Kidney capillary endothelial cell (primary cell): ENCODE measurements at regions not wholly inside any gene's neighbourhood (a gene's known extent, or its start where the extent isn't known, plus 50 kb on each side); places are given as distances from the start of the nearest gene placed in this dataset.
"Not testable (repeated sequence)": the region's sequence is repeated elsewhere in the genome, so short reads cannot be mapped to it uniquely, and the experiment has no call there.

Source experiments
- DNase-seq: peaks from one replicate; pipeline ENCODE4 v3.0.0-alpha.2; 2018; ENCODE audit warnings: low spot score

DNA sequence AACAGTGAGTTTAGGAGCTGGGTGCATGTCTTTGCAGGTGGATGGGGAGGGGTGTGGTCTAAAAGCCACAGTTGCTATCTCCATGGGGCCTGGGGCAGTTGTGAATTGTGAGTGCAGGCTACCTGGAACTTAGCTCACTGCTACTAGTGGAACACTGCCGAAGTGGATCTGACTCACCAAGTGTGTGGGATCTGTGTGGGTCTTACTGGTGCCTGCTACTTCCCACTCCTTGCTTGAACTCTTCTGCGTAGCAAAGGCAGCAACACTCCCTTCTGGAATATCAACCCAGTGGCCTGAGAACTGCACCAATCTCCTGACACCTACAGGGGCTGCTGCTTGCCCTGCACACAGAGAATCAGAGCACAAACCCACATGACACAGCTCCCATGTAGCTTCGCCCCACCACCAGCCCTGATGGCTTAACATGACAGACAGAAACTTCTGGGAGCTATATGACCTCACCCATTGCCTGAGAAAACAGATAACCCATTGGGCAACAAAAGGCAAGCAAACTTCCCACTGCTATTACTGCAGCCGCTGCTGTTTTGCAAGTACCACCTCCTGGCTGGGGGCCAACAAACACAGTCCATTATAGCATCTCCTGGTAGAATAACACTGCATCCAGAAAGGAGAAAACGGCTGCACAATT lies 455.1 kb upstream of the DDX18 start:
- no peak for DNase-seq

DNA sequence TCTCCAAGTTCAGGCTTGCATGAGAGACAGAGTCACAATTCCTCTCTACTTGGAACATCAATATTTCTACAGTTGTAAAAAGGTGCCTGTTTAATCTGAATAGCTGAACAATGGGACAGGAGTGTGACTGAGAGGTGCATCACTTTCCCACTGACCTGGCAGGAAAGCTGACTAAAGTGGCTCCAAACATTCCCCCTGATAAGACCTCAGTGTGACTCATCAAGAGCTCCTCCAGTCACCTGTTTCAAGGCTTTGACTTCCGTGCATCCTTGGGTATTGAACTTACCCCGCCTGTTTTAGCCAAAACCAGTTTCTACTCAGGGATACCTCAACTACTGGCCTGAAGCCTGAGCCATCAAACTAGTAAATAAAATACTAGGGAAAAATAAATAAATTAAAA lies 453.9 kb upstream of the DDX18 start:
- DNase-seq = no peak

DNA sequence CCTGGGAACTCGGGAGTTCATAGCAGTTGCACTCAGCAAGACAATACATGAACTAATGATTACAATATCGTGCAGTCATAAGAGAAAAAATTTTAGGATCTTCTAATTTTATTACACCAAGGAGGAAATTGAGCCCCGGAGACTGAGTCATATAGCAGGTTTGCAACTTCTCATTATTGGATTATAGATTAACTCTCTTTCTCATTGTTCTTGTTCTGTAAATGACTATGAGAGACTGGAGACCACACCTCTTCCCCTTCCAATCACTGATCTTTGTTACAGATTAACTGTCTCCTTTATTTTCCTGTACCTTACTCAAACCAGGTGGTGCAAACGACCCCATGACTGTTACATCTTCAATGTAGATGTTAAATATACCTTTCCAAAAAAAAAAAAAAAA lies 435.8 kb upstream of the DDX18 start:
- DNase-seq = no peak

DNA sequence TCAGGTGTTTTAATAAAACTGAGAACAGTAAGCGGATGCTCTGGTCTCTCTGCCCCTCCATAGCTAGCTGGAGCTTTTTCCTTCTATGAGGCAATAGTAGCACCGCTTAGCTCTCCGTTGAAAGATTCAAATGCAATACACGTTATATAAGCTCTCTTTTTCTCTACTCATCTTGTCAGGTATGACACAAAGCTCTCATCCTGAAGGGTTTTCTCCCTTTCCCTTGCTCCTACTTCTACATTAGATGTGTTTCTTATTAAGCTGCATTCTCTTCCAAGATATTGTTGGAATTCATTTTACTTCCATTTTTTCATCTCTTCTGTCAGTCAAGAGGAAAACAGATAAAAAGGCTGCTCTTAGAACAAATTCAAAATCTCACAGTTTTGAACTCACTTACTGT lies 434.6 kb upstream of the DDX18 start:
- no peak for DNase-seq

DNA sequence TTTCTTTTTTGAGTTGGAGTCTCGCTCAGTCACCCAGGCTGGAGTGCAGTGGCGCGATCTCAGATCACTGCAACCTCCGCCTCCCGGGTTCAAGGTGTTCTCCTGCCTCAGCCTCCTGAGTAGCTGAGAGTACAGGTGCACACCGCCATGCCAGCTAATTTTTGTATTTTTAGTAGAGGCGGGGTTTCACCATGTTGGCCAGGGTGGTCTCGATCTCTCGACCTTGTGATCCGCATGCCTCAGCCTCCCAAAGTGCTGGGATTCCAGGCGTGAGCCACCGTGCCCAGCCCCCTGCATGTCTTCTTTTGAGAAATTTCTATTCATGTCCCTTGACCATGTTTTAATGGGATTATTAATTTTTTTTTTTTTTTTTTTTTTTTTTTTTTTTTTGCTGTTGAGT lies 430.5 kb upstream of the DDX18 start:
- DNase-seq = not testable (repeated sequence)

DNA sequence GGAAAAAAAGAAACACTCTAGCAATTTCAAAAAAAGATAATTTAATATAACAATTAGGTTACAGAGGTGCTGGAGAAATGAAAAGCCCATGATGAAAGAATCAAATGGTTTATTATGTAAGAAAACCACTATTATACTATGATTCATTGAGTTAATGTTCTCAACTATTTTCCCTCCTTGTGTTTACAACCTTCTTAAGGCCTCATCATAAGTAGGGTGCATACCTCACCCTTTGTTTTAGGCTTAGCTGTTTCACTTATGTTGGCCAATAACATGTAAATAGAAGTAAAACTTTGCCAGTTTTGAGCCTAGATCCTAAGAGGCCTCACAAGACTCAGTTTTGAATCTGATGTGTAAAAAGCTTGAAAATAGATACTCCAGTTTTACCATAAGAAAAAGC lies 418.3 kb upstream of the DDX18 start:
- DNase-seq = no peak

DNA sequence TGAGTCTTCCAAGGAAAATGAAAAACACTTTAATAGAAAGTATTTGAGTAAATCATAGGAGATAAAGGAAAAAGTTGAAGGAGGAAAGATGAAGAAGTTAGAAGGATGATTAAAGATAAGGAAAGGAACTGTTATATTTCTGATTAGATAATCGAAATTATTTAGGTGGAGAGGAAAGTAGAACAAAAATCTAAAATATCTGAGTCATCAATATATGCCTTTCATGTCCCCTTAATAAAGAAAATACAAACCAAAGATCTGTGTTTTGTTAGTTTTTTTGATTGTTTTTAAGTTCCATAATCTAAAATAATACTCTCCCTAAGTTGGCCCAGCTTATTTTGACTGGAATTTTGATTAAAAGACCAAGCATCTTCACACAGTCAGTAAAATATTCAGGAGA lies 412.9 kb upstream of the DDX18 start:
- no peak for DNase-seq

DNA sequence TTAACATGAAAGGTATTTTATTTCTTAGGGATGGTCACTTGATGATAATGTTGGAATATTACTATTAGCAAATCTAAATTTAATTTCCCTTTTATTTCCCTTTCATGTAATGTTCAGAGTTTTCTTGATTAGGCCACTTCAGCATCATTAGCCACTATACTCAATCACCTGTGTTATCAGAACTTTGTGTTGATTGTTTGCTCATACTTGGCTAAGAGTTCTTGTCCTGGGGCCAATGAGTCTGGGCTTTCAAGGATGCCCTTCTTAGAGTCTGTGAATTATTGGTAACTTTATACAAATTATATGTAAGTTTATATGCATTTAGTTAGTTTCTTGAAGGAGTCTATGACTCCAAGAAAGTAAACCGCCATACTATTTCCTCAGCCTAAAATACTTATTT lies 408.0 kb upstream of the DDX18 start:
- no peak for DNase-seq

DNA sequence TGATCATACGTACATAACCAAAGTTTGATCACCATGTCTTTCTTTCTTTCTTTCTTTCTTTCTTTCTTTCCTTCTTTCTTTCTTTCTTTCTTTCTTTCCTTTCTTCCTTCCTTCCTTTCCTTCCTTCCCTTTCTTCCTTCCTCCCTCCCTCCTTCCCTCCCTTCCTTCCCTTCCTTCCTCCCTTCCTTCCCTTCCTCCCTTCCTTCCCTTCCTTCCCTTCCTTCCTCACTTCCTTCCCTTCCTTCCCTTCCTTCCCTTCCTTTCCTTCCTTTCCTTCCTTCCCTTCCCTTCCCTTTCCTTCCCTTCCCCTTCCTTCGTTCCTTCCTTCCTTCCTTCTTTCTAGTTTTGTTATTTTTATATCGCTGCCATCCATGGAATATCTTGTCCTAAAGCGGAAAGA lies 406.7 kb upstream of the DDX18 start:
- no peak for DNase-seq

DNA sequence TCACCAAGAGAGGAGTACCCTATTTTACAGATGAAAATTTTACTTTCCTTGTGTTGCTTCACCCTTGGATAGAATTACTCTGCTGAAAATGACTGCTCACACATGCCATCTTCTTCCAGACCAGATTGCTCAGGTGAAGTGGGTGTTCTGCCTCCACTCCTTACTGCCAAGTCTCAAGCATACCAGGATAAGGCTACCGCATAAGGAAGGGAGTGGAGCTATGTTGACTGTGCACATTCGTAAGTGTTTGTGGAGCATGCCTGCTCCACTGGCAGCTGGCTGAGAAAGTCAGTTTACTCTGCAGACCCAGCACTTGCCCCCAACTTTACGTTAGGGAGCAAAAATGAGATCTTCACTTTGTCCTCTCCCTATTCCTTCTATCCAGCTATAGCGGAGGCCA lies 405.0 kb upstream of the DDX18 start:
- no peak for DNase-seq

DNA sequence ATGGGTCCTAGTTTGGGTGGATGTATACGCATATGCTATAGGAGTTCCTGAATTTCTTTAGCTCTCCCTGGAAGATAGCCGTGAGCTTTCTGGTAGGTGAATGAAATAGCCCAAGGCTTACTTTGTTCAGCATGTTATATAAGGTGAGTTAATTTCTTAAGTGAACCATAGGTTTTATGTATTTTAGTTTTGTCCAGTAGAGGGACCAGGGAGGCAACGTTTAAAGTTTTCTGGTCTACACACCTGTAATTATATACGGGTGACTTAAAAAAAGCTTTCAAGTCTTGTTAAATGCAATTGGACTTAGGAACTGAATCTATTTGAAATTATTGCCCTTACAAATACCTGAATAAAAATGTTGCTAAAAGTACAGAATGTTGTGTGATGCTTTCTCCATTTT lies 402.5 kb upstream of the DDX18 start:
- DNase-seq = no peak

DNA sequence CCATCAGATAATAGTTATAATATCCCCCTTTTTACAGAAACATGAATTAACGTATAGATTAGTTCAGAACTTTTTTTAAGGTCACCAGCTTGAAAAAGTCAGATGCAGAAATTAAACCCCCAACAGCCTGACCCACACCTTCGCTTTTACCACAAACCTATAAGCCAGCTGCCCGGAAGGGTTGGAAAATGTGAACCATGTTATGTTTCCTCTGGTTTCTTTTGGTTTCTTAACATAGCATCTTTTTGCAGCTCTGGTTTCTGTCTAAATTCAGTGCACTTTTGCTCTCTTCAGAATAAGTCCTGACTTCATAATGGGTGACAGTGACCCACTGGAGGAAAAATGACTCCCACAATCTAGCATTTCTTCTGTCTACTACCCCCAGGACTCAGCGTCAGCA lies 381.7 kb upstream of the DDX18 start:
- no peak for DNase-seq

DNA sequence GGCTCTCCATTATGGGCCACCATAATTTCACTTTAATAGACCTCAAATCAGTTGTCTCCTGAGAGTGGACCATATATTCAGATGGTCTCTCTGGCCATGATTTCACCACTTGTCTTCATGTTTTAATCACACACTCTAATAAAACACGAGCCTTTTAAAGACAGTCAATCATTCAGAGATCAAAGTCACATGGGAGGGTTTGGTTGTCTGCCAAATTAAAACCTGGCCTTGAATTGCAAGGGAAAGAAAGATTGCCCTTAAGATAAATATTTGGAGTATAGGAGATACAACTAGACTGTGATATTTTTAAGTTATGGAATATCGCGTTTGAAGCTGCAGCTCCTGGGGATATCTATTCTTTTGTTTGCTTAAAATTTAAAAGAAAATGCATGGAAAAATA lies 377.8 kb upstream of the DDX18 start:
- no peak for DNase-seq

DNA sequence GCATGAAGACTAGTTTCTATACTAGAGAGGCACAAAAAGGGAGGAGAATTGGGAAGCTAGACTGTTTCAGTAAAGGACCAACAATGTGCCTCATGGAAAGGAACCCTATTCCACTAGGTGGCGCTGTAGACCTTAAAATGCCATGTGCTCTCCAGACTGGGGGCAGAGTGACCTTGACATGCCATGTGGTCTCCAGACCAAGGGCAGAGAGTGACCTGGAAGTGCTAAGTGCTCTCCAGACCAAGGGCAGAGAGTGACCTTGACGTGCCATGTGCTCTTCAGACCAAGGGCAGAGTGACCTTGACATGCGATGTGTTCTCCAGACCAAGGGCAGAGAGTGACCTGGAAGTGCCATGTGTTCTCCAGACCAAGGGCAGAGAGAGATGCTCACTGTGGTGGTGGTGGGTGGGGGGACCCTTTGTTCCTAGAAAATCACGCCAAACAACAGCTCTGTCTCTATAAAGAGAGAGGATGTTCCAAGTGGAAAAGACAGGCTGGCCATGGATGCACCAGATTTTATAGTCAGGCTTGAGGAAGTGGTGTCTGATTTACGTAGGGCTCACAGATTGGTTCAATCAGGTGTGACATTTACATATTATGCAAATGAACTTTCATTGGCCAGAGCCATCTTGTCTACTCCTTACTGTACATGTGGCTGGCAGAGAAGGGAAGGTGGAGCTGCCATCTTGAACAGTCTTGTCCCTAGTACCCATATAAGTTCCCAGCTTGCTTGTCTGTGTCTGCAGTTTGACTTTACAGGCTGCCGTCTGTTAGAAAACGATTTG lies 344.0 kb upstream of the DDX18 start:
- peak; percentile 15 for DNase-seq

DNA sequence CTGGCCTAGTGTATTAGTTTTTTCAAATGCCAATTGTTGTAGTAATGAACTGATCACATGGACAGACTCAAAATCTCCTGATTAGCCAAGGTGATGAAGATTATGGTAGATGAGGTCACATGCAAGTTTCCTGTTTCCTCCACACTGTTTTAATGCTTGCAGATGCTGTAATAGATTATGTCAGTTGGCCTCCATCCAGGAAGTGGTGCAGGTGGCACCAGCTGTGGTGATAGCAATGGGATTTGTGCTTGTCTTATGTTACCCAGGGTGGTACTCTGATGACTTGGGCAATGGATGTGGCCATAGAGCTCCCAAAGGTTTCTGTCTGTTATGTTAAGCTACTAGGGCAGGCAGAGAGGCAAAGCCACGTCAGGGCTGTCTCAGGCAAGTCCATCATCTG lies 332.9 kb upstream of the DDX18 start:
- no peak for DNase-seq

DNA sequence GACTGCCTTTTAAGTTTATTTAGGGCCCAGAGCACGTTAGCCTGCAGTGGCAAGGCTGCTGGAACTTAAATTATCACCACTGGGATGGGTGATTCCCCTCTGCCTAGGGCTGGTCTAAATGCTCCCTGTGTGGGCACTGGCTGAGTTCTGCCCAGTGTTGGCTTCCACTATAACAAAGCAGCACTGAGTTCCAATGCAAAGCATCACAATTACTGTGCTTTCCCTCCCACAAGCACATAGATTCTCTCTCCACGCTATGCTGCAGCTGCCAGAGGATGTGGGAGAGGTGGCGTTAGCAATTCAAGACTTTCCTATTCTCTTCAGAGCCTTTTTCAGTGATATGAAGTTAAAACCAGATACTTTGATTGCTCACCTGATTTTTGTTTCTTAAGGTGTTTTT lies 328.9 kb upstream of the DDX18 start:
- no peak for DNase-seq

DNA sequence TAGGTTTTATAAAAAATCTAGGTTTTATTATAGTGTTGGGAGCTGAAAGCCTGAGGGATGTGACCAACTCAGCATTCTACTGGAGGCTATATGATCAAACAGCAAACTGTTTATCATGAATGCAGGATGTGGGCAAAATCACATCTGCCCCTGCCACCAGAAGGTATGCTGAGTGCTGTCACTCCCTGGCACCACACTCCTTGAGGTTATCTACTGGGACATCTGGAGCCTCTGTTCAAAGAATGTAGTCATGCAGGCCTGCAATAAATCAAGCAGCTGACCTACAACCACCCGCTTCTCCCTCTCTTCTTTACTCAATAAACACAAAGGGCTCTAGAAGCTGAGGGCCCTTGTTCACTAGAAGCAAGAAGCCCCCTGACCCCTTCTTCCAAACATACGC lies 328.4 kb upstream of the DDX18 start:
- DNase-seq = no peak

DNA sequence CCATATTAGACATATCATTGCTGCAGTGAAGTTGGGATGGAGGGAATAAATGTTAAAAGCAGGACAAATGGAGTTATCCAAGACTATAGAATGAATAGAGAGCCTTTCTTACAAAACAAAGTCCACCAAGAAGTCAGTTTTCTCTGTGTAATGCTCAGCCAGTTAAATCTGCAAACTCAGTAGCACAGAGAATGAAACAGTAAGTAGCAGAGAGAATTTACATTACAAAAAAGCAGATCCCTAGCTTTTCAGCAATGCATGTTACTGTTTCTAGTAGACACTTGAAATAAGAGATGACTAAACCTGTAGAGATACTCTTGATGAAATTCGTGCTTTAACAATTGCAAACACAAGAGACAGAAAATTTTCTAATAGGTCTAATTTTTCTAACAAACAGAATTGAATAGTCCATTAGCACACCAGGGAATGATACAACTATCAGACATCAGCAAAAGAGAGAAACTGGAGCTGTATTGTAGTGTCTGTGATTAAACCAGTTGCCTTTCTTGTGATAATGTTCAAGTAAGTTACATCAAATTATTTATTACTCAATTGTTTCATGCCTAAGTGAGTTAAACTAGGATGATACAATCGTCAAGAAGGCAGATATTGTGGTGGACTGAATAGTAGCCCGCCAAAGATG lies 322.2 kb upstream of the DDX18 start:
- no peak for DNase-seq

DNA sequence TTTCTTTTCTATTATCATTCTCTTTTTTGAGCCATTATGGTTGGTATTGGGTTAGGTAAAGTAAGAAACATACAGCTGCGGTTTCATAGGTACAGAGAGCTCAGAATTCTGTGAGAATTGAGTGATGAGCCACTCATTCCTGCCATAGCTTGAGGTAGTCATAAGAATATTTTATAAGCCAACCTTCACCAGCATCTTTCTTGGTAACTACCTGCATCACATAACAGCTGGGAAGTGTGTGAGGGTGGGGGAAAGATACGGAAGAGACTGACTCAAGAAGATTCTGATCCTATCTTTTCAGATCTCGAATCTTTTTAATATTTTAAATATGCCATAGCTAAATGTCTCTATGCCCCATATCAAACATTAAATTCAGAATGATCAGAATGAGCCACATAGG lies 313.8 kb upstream of the DDX18 start:
- DNase-seq = no peak

DNA sequence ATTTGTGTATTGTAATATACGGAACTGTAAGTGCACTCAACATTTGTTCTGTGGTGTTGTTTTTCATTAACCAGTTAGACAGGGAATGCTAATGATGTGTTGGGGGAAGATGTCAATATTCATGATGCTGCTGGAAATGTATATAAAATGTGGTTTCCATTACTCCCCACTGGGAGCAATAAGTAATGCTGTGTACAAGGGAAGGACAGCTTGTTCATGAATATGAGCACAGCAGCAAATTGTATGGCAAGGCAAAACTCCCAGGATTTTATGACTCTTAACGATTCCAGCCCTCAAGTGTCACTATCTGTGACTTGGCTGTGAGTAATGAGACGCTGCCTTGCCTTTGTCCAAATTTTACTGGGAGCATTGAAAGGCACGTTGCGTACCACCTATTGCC lies 312.4 kb upstream of the DDX18 start:
- DNase-seq = no peak

DNA sequence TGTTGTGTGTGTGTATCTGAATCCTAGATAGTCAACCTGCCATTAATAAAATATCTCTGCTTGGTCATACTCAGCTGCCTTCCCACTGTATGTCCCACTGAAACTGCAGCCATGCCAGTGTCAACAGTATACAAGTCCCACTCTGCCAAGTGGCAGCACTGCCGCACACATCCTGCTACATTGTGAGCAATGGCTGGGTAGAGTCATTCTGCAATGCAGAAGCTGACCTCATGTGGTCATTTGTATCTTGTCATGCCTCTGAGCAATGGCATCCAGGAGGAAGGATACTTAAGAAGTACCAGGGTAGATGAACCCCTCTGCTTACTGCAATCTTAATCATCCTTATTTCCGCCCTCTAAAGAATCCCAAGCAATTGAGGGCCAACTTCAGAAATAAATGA lies 302.2 kb upstream of the DDX18 start:
- no peak for DNase-seq

DNA sequence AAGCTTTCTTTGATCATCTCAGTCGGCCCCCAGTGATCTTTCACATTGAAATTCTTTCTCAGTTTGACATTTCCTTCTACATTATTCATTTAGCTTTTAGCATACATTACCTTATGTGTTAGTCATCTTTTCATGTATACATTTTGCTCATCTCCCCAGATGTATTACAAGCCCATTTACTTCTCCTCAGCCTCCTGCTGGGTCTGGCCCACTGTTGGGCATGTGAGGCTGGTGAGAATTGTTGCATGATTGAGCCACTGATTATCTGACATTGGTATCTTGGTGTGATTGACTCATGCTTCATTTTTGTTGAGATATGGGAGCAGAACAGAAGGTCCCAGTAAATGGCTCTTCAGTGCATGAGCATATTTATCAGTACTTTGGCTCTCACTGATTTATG lies 300.1 kb upstream of the DDX18 start:
- DNase-seq = no peak

DNA sequence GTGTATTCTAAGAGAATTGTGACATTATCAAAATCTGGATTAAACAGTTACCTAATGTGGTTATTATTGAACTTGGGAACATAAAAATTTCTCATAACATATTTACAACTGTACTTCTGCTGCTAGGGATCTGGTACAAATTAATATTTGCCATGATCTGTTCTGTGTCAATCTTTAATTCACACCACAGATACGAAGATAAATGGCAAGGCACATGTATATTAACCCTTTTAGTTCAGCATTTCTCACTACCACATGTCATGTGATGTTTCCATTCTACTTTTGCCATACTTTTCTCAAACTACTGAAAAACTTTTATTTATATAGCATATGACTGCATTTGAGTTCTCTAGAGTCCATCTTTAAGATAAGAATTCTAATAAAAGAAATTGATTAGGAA lies 295.3 kb upstream of the DDX18 start:
- no peak for DNase-seq

DNA sequence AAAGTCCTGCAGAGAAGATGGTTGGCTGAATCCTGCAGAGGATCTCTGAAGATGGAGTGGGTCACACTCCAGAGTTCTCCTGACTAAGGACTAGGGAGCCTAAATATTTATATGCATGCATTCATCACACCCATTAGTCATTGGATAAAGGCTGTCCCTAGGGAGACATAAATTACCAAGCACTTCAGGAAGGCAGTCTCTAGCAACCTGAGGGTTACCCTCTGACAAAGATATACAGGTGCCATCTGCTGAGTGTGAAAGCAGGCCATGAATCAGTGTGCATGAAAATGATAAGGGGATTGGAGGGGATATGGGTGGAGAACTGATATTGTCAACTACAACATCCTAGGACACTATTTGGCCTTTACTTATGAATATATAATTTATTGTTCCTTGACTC lies 294.8 kb upstream of the DDX18 start:
- DNase-seq = no peak
